Neural cell (in vitro differentiated cells): ENCODE measurements at regions not wholly inside any gene's neighbourhood (a gene's known extent, or its start where the extent isn't known, plus 50 kb on each side); places are given as distances from the start of the nearest gene placed in this dataset.
"Not testable (repeated sequence)": the region's sequence is repeated elsewhere in the genome, so short reads cannot be mapped to it uniquely, and the experiment has no call there.

Experiments
- H2AFZ ChIP-seq: fragments of 200-600, 300-800 bp; sonication (generic), shearing (Covaris generic); 2 replicates; pipeline ENCODE4 v1.6.0; 2014; ENCODE audit warnings: low read depth, mild to moderate bottlenecking, antibody characterized with exemption, low read length, moderate library complexity
- H3F3A ChIP-seq: fragments of 200-600 bp; shearing (Covaris generic); 2 replicates; pipeline ENCODE4 v1.6.1; 2016; ENCODE audit warnings: mild to moderate bottlenecking, moderate library complexity, mixed read lengths, antibody characterized with exemption, low read length; ENCODE audit not compliant: insufficient read depth, poor library complexity, severe bottlenecking
- H3K27ac ChIP-seq: fragments of 200-600, 300-800 bp; sonication (generic), shearing (Covaris generic); 2 replicates; pipeline ENCODE4 v1.5.1; 2014; ENCODE audit warnings: mild to moderate bottlenecking, low read length, moderate library complexity
- H3K27me3 ChIP-seq: fragments of 300-800, 200-600 bp; sonication (generic), shearing (Covaris generic); 2 replicates; pipeline ENCODE4 v1.6.0; 2014; ENCODE audit warnings: mild to moderate bottlenecking, low read depth, low read length, moderate library complexity; ENCODE audit not compliant: insufficient read depth
- H3K36me3 ChIP-seq: fragments of 300-800, 200-600 bp; sonication (generic), shearing (Covaris generic); 2 replicates; pipeline ENCODE4 v1.5.1; 2014; ENCODE audit warnings: mild to moderate bottlenecking, antibody characterized with exemption, low read length, moderate library complexity; ENCODE audit not compliant: insufficient read depth
- H3K4me2 ChIP-seq: fragments of 300-800, 200-600 bp; sonication (generic), shearing (Covaris generic); 2 replicates; pipeline ENCODE4 v1.6.0; 2014; ENCODE audit warnings: mild to moderate bottlenecking, low read length
- H3K4me3 ChIP-seq: fragments of 300-800, 200-600 bp; sonication (generic), shearing (Covaris generic); 2 replicates; pipeline ENCODE4 v1.5.1; 2014; ENCODE audit warnings: mild to moderate bottlenecking, low read length, moderate library complexity
- H3K79me2 ChIP-seq: fragments of 200-600 bp; shearing (Covaris generic); replicated peaks from 2 replicates; pipeline ENCODE4 v1.6.0; 2014; ENCODE audit warnings: mild to moderate bottlenecking, low read length, moderate library complexity; ENCODE audit not compliant: insufficient read depth
- H3K9ac ChIP-seq: fragments of 300-800, 200-600 bp; sonication (generic), shearing (Covaris generic); 2 replicates; pipeline ENCODE4 v1.6.1; 2016; ENCODE audit warnings: mild to moderate bottlenecking, low read length, mixed read lengths
- H3K9me2 ChIP-seq: fragments of 200-600 bp; shearing (Covaris generic); 2 replicates; pipeline ENCODE4 v1.6.1; 2016; ENCODE audit warnings: mild to moderate bottlenecking, low read length, mixed read lengths; ENCODE audit not compliant: insufficient read depth
- H3K9me3 ChIP-seq: fragments of 200-600, 300-800 bp; sonication (generic), shearing (Covaris generic); 2 replicates; pipeline ENCODE4 v1.6.1; 2016; ENCODE audit warnings: mild to moderate bottlenecking, mixed run types, low read length, moderate library complexity, mixed read lengths
- H4K20me1 ChIP-seq: fragments of 200-600 bp; shearing (Covaris generic); 2 replicates; pipeline ENCODE4 v1.6.1; 2016; ENCODE audit warnings: mild to moderate bottlenecking, mixed run types; ENCODE audit not compliant: insufficient read depth
- CTCF ChIP-seq: fragments of 450-650 bp; IDR thresholded peaks from 2 replicates; pipeline ENCODE4 v1.5.1; 2014; ENCODE audit warnings: antibody characterized with exemption, mild to moderate bottlenecking, moderate library complexity; ENCODE audit not compliant: poor library complexity, severe bottlenecking
- EP300 ChIP-seq: fragments of 450-650 bp; conservative IDR thresholded peaks from 2 replicates; pipeline ENCODE4 v1.6.1; 2014; ENCODE audit warnings: antibody characterized with exemption, mild to moderate bottlenecking, moderate library complexity; ENCODE audit not compliant: poor library complexity, severe bottlenecking
- EZH2 ChIP-seq: fragments of 200-600, 300-800 bp; shearing (Covaris generic), sonication (generic); IDR thresholded peaks from 2 replicates; pipeline ENCODE4 v1.6.1; 2014; ENCODE audit warnings: antibody characterized with exemption, low read length, borderline replicate concordance, mild to moderate bottlenecking; ENCODE audit not compliant: insufficient read depth, poor library complexity, severe bottlenecking
- MXI1 ChIP-seq: fragments of 450-650 bp; conservative IDR thresholded peaks from 2 replicates; pipeline ENCODE4 v1.6.1; 2014; ENCODE audit warnings: antibody characterized with exemption, mild to moderate bottlenecking; ENCODE audit not compliant: poor library complexity, severe bottlenecking
- POLR2AphosphoS5 ChIP-seq: IDR thresholded peaks from 2 replicates; pipeline ENCODE4 v1.6.1; 2012
- RAD21 ChIP-seq: fragments of 450-650 bp; conservative IDR thresholded peaks from 2 replicates; pipeline ENCODE4 v1.6.1; 2014; ENCODE audit warnings: antibody characterized with exemption, mild to moderate bottlenecking, moderate library complexity
- REST ChIP-seq: IDR thresholded peaks from 2 replicates; pipeline ENCODE4 v1.6.1; 2012; ENCODE audit warnings: borderline replicate concordance
- SMC3 ChIP-seq: fragments of 450-650 bp; conservative IDR thresholded peaks from 2 replicates; pipeline ENCODE4 v1.6.1; 2014; ENCODE audit warnings: antibody characterized with exemption, mild to moderate bottlenecking, moderate library complexity; ENCODE audit not compliant: poor library complexity
- TAF1 ChIP-seq: IDR thresholded peaks from 2 replicates; pipeline ENCODE4 v1.6.1; 2012; ENCODE audit warnings: low read depth

GRCh38 chr14:49092345-49092744, 493.8 kb downstream of the RPS29 start:
- Histone ChIP-seq H3K4me3 (no peak overlapping the region), H4K20me1 (no peaks in the 10 kb centered on the region), H3K79me2 (no peaks in the 10 kb centered on the region), H3K4me2 (no peak overlapping the region), H3F3A (no peaks in the 10 kb centered on the region), H3K9me3 (no peaks in the 10 kb centered on the region), H3K27ac (no peak overlapping the region), H3K36me3 (no peaks in the 10 kb centered on the region), H3K9me2 (no peaks in the 10 kb centered on the region), H2AFZ (no peak overlapping the region), H3K27me3 (no peaks in the 10 kb centered on the region), H3K9ac (no peak overlapping the region)
- TF ChIP-seq EP300 (no peak), POLR2AphosphoS5 (no peak), SMC3 (no peak), REST (no peak), TAF1 (no peak), EZH2 (no peak), MXI1 (no peak), RAD21 (no peak), CTCF (no peak)

- TF ChIP-seq REST (no peak), MXI1 (no peak), POLR2AphosphoS5 (no peak), CTCF (no peak), RAD21 (no peak), EZH2 (no peak), SMC3 (no peak), TAF1 (no peak), EP300 (no peak)
Observed at GRCh38 chr14:49089107-49089506, 497.1 kb downstream of the RPS29 start.

GRCh38 chr14:49073292-49073691, 512.9 kb downstream of the RPS29 start:
- not testable (repeated sequence) for H2AFZ ChIP-seq, H3K27me3 ChIP-seq, H4K20me1 ChIP-seq, H3K9me2 ChIP-seq, H3K4me3 ChIP-seq, H3K79me2 ChIP-seq, H3K27ac ChIP-seq, H3F3A ChIP-seq, H3K9me3 ChIP-seq, H3K9ac ChIP-seq, H3K36me3 ChIP-seq, H3K4me2 ChIP-seq

More at GRCh38 chr14:49089107-49089506, 497.1 kb downstream of the RPS29 start:
- no peak overlapping the region for H2AFZ ChIP-seq
- no peak overlapping the region for H3K4me2 ChIP-seq
- no peak overlapping the region for H3K9ac ChIP-seq
- no peaks in the 10 kb centered on the region for H3K9me3 ChIP-seq
- no peaks in the 10 kb centered on the region for H4K20me1 ChIP-seq
- no peak overlapping the region for H3K4me3 ChIP-seq
- H3K79me2 ChIP-seq, result no peaks in the 10 kb centered on the region
- no peaks in the 10 kb centered on the region for H3K36me3 ChIP-seq
- no peaks in the 10 kb centered on the region for H3K27me3 ChIP-seq
- no peaks in the 10 kb centered on the region for H3F3A ChIP-seq
- no peak overlapping the region for H3K27ac ChIP-seq
- no peaks in the 10 kb centered on the region for H3K9me2 ChIP-seq
